Natural killer cell treated with Interleukin-12 subunit alpha and Interleukin-12 subunit beta and Interleukin-15 and Interleukin-18, amount 100 ng/mL, for 72 hours (primary cell): ENCODE measurements at regions not wholly inside any gene's neighbourhood (a gene's known extent, or its start where the extent isn't known, plus 50 kb on each side); places are given as distances from the start of the nearest gene placed in this dataset.

Experiments
- ATAC-seq, 2 donors: fragments of 150-1000 bp; cut with Tn5 transposase in 1 of 2; sonication (Bioruptor Pico), chemical (Tn5 transposase) in 1 of 2; 2 replicates each; pipeline ENCODE4 v1.10.0; 2021
- DNase-seq: peaks from one replicate; pipeline ENCODE4 v3.0.0; 2022; ENCODE audit warnings: low spot score
- H3K27ac Mint-ChIP-seq, 2 donors: 1 replicate in 1 of 2; 2 replicates in 1 of 2; pipeline ENCODE4 v1.8.0; 2022; ENCODE audit warnings: mixed read lengths in 2 of 2, mild to moderate bottlenecking in 1 of 2, moderate library complexity in 1 of 2
- H3K27me3 Mint-ChIP-seq, 2 donors: 1 replicate in 1 of 2; 2 replicates in 1 of 2; pipeline ENCODE4 v1.8.0; 2022; ENCODE audit warnings: mixed read lengths in 2 of 2
- H3K36me3 Mint-ChIP-seq: one replicate; pipeline ENCODE4 v1.8.0; 2022; ENCODE audit warnings: mixed read lengths
- H3K4me1 Mint-ChIP-seq, 2 donors: 1 replicate in 1 of 2; 2 replicates in 1 of 2; pipeline ENCODE4 v1.8.0; 2022; ENCODE audit warnings: low read depth in 2 of 2, mixed read lengths in 2 of 2, mild to moderate bottlenecking in 1 of 2
- H3K4me3 Mint-ChIP-seq: one replicate; pipeline ENCODE4 v1.8.0; 2022; ENCODE audit warnings: mixed read lengths
- H3K9me3 Mint-ChIP-seq: 2 replicates; pipeline ENCODE4 v1.8.0; 2022; ENCODE audit warnings: mixed read lengths

GRCh38 chr4:98784947-98785706 is 126.7 kb upstream of the TSPAN5 start:
- Mint-ChIP-seq H3K4me3 (no peak overlapping the region), H3K9me3 (no peaks in the 10 kb centered on the region), H3K36me3 (no peaks in the 10 kb centered on the region), H3K27ac (no peak overlapping the region), H3K27me3 (peaks cover 9 to 15% of the 10 kb centered on the region in 2 donors), H3K4me1 (no peaks in the 10 kb centered on the region)
- DNase-seq = no peak
- no peak for ATAC-seq

DNA sequence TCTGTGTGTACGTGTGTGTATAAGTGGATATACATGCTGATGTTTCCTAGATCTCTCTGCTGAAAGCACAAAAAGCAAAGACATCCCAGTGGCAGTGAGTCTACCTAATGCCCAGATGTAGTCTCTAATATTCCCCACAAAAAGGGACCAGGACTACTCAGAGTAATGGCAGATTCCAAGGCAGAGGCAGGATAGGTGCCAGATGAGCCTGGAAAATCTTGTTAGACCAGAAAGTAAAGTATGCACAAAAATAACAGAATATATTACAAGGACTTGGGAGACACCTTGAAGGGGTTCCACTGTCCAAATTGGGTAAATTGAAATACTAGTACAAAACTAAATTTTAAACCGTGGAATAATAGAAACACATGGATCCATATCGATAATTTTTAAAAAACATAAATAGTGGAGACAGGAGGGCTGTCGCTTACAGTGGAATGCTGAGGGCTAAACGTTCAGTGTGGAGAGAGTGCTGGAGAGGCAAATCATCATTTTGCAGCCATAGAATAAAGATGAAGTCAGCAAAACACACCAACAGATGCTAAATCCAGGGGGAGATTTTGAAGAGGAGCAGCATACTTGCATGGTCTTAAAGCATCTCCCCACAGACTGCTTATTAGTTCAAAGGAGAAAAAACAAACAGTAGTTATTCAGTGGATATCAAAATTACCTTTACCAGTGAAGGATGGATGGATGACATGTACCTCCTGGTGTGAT is 123.4 kb upstream of the TSPAN5 start:
- no peaks in the 10 kb centered on the region for H3K36me3 Mint-ChIP-seq
- peaks cover 7 to 8% of the 10 kb centered on the region in 2 donors for H3K27me3 Mint-ChIP-seq
- H3K4me3 Mint-ChIP-seq = no peak overlapping the region
- H3K9me3 Mint-ChIP-seq = no peaks in the 10 kb centered on the region
- no peak overlapping the region for H3K27ac Mint-ChIP-seq
- H3K4me1 Mint-ChIP-seq = no peaks in the 10 kb centered on the region
- ATAC-seq (no peak), DNase-seq (no peak)

- Mint-ChIP-seq H3K36me3 (no peaks in the 10 kb centered on the region), H3K4me1 (no peaks in the 10 kb centered on the region), H3K9me3 (no peaks in the 10 kb centered on the region), H3K4me3 (no peak overlapping the region), H3K27me3 (peaks cover 3 to 8% of the 10 kb centered on the region in 2 donors), H3K27ac (no peak overlapping the region)
- no peak for DNase-seq
- no peak for ATAC-seq
These were observed 122.5 kb upstream of the TSPAN5 start for GRCh38 chr4:98780926-98781325.

DNA sequence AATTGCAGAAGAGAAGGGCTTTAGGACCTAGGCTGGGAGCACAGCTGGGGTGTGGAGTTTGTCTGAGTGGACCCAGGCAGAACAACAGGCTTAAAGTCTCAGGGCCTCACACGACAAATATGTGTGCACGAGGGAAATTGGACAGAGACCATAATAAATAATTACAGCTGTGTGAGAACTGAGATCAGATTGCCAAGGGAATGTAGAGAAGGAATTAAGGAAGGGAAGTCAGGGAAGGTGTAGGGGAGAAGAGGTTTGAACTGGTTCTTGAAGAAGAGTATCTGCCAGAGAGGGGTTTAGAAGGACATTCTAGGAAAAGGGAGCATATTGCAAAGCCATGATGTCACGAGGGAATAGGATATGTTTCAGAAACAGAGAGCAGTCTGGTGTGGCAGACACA is 120.7 kb upstream of the TSPAN5 start:
- DNase-seq (no peak), ATAC-seq (no peak)
- H3K27ac Mint-ChIP-seq = no peak overlapping the region
- H3K4me1 Mint-ChIP-seq = no peaks in the 10 kb centered on the region
- H3K36me3 Mint-ChIP-seq = no peaks in the 10 kb centered on the region
- no peaks in the 10 kb centered on the region for H3K9me3 Mint-ChIP-seq
- no peak overlapping the region for H3K4me3 Mint-ChIP-seq
- H3K27me3 Mint-ChIP-seq = peaks cover 3 to 8% of the 10 kb centered on the region in 2 donors

DNA sequence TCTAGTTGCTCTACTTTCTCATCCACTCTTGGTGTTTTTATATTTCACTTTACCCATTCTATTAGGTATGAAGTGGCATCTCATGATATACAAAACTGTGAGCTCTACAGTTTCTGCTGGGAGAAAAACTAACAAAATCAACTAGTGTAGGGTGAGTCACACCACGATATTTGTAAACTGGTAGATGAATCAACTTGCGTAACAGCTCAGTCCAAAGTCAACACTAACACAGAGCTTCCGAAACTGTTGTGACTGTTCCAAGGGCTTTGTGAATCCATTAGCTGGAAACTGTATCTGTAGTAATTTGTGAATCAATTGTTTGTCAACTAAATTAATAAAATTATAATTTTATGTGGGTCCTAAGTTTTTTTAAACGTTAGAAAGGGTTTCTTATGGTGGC is 119.8 kb upstream of the TSPAN5 start:
- no peaks in the 10 kb centered on the region for H3K4me1 Mint-ChIP-seq
- no peak for DNase-seq

DNA sequence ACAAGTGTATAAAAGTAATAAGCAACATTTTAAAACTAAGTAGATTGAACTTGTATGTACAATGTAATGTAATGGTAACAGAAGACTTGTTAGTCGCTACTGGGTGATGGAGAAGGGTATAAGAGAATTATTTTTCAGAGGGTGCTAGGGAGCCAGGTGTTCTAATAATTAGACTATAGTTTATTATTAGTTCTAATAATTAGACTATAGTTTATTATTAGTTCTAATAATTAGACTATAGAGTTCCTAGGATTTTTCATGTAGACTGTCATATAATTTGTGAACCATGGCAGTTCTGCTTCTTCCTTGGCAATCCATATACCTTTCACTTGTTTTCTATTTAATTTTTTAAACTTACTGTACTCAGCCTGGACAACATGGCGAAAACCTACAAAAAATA is 117.3 kb upstream of the TSPAN5 start:
- H3K27me3 Mint-ChIP-seq = peaks cover 0 to 2% of the 10 kb centered on the region in 2 donors
- no peak overlapping the region for H3K27ac Mint-ChIP-seq
- no peaks in the 10 kb centered on the region for H3K9me3 Mint-ChIP-seq
- DNase-seq = no peak
- no peak for ATAC-seq
- H3K4me3 Mint-ChIP-seq = no peak overlapping the region
- no peaks in the 10 kb centered on the region for H3K4me1 Mint-ChIP-seq
- H3K36me3 Mint-ChIP-seq = no peaks in the 10 kb centered on the region

More for the DNA sequence above, 119.8 kb upstream of the TSPAN5 start:
- no peak for ATAC-seq
- no peaks in the 10 kb centered on the region for H3K36me3 Mint-ChIP-seq
- no peaks in the 10 kb centered on the region for H3K9me3 Mint-ChIP-seq
- peaks cover 4 to 8% of the 10 kb centered on the region in 2 donors for H3K27me3 Mint-ChIP-seq
- H3K27ac Mint-ChIP-seq = no peak overlapping the region
- H3K4me3 Mint-ChIP-seq = no peak overlapping the region

DNA sequence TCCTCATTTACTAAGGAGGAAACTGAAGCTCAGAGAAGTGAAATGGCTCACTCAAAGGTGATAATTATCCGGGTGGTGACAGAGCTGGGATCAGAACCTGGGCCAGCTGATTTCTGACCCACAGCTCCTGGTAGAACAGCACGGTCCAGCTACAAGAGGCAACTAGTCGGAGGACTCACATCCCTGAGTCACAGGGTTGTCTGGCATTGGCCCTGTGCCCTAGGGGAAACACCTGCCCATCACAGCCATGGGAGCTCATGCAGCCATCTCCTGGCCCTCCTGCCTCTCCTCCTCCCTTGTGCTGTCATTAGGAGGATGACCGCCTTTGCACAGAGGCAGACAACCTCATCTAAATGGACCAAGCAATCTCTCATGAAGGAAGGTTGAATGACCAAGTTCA is 115.2 kb upstream of the TSPAN5 start:
- H3K27ac Mint-ChIP-seq = no peak overlapping the region
- no peak overlapping the region for H3K4me3 Mint-ChIP-seq
- no peaks in the 10 kb centered on the region for H3K4me1 Mint-ChIP-seq
- H3K36me3 Mint-ChIP-seq = peaks cover 6% of the 10 kb centered on the region
- ATAC-seq = no peak
- no peak for DNase-seq
- H3K9me3 Mint-ChIP-seq = peaks cover 6% of the 10 kb centered on the region
- H3K27me3 Mint-ChIP-seq = peaks cover 0 to 2% of the 10 kb centered on the region in 2 donors

DNA sequence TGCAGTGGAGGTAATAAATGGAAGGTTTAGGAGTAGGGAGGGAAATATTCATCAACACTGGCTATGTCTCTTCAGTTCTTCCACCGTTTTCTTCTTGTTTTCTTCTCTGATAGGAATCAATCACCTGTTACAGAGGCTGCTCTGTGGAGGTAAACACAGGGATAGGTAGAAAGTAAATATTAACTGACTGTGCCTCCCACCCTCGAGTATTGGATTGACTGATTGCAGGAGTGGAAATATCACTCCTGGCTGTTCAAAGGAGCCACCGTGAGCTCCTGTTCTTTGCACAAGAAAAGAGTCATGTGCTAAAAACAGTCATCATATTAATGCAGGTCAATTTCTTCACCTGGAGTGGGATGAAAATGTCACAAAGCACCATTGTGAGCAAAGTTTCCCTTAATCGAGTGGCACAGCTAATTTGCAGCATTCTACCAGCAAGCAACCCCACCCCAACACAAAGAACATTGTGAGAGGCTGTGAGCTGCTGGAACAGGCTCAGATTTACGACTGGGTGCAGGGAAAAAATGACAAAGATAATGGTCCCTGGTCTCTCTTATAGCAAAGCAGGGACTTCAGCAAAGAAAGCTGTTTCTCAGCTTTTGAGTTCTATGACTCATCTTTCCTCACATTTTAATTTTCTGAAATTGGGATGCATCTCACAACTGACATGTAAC is 113.7 kb upstream of the TSPAN5 start:
- Mint-ChIP-seq H3K36me3 (peaks cover 6% of the 10 kb centered on the region), H3K27ac (no peak overlapping the region)
- DNase-seq = no peak

DNA sequence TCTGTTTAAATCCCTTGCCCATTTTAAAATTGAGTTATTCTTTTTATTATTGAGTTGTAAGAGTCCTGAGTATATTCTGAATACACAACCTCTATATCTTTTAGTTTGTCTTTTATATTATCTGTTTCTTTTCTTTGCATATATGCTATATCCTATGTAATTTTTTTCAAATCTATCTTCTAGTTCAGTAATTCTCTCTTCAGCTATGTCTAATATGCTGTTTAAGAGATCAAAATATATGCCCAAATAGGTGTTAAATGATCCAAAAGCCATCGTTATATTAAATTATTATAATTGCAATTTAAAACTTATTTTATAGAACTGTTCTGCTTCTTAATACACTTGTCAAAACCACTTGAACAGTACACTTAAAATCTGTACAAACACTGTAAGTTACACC is 107.4 kb upstream of the TSPAN5 start:
- no peak overlapping the region for H3K4me3 Mint-ChIP-seq
- peaks cover 0 to 3% of the 10 kb centered on the region in 2 donors for H3K27me3 Mint-ChIP-seq
- H3K9me3 Mint-ChIP-seq = peaks cover 6% of the 10 kb centered on the region
- no peaks in the 10 kb centered on the region for H3K4me1 Mint-ChIP-seq
- H3K36me3 Mint-ChIP-seq = peaks cover 15% of the 10 kb centered on the region
- no peak for DNase-seq
- H3K27ac Mint-ChIP-seq = no peak overlapping the region
- ATAC-seq = no peak

More for the DNA sequence above, 113.7 kb upstream of the TSPAN5 start:
- Mint-ChIP-seq H3K27me3 (peaks cover 0 to 2% of the 10 kb centered on the region in 2 donors), H3K4me3 (no peak overlapping the region), H3K9me3 (peaks cover 6% of the 10 kb centered on the region), H3K4me1 (no peaks in the 10 kb centered on the region)
- ATAC-seq = no peak

GRCh38 chr4:98758182-98758581 is 99.8 kb upstream of the TSPAN5 start:
- no peaks in the 10 kb centered on the region for H3K36me3 Mint-ChIP-seq
- no peak overlapping the region for H3K4me3 Mint-ChIP-seq
- peaks cover 2 to 7% of the 10 kb centered on the region in 2 donors for H3K27me3 Mint-ChIP-seq
- H3K27ac Mint-ChIP-seq = no peak overlapping the region
- no peaks in the 10 kb centered on the region for H3K9me3 Mint-ChIP-seq
- peaks cover 0 to 2% of the 10 kb centered on the region in 2 donors for H3K4me1 Mint-ChIP-seq
- DNase-seq (no peak), ATAC-seq (no peak)

GRCh38 chr4:98754736-98755135 is 96.3 kb upstream of the TSPAN5 start:
- Mint-ChIP-seq H3K9me3 (no peaks in the 10 kb centered on the region), H3K27ac (no peak overlapping the region), H3K36me3 (no peaks in the 10 kb centered on the region), H3K4me3 (no peak overlapping the region), H3K27me3 (peaks cover 0 to under 1% of the 10 kb centered on the region in 2 donors), H3K4me1 (peaks cover 0 to 1% of the 10 kb centered on the region in 2 donors)
- DNase-seq = no peak
- ATAC-seq = no peak

DNA sequence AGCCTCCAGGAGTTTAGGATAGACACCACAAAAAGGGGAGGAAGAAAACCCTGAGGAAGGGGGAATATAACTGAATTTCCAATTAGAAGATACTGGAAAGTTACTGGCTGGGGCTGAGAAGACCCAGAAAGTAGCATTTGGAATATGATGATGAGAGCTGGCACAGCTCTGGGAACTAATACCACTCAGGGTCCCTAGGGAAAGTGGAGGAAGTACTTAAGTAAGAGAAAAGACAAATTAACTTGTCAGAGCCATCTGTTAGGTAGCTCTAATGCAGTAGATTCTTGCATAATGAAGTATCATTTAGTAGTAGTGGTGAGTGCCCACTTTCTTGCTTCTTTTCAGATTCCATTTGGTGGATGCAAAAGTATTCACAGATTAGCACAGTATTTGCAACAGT is 90.8 kb upstream of the TSPAN5 start:
- Mint-ChIP-seq H3K27ac (no peak overlapping the region), H3K27me3 (peaks cover 3 to 7% of the 10 kb centered on the region in 2 donors), H3K9me3 (no peaks in the 10 kb centered on the region), H3K4me1 (no peaks in the 10 kb centered on the region), H3K36me3 (no peaks in the 10 kb centered on the region), H3K4me3 (no peak overlapping the region)
- DNase-seq = no peak
- no peak for ATAC-seq

DNA sequence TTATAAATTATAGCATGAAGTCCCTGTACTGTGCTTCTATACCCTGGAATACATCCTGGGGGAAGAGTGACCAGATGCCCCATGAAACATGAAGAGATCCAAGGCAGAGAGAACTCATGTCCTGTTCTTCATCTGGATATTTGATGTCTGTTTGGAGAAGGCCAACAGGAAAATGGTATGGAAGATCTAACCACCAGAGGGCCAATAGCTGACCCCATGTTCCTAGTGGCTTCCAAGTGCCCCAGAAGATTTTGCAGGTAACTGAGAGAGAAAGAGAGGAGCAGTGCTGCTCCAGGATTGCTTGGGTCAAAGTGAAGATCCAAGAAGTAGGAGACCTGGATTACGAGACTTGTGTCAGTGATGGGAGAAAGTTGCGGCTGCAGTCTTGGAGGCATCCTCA is 90.2 kb upstream of the TSPAN5 start:
- Mint-ChIP-seq H3K9me3 (no peaks in the 10 kb centered on the region), H3K36me3 (no peaks in the 10 kb centered on the region), H3K4me3 (no peak overlapping the region), H3K4me1 (no peaks in the 10 kb centered on the region), H3K27me3 (peaks cover 3 to 7% of the 10 kb centered on the region in 2 donors), H3K27ac (no peak overlapping the region)
- ATAC-seq = no peak
- DNase-seq = no peak
